Tibial artery (tissue), 4 donors: ENCODE measurements at regions not wholly inside any gene's neighbourhood (a gene's known extent, or its start where the extent isn't known, plus 50 kb on each side); places are given as distances from the start of the nearest gene placed in this dataset.

ENCODE experiments used
- DNase-seq, 2 donors: peaks; one replicate each; pipeline ENCODE4 v3.0.0-alpha.2; 2019
- H3K27ac ChIP-seq, 2 donors: fragments of 200-600 bp; sonication (generic) in 1 of 2; 1 replicate in 1 of 2; 2 replicates in 1 of 2; pipeline ENCODE4 v1.5.1; 2018 to 2019; ENCODE audit warnings: mild to moderate bottlenecking in 1 of 2
- H3K27me3 ChIP-seq, 2 donors: fragments of 200-600 bp; sonication (generic) in 1 of 2; one replicate each; pipeline versions ENCODE4 v1.5.1 to v1.6.0; 2016 to 2019
- H3K36me3 ChIP-seq, 3 donors: fragments of 200-600 bp; sonication (generic) in 2 of 3; one replicate each; pipeline ENCODE4 v1.5.1; 2016 to 2019; ENCODE audit warnings: mild to moderate bottlenecking in 2 of 3
- H3K4me1 ChIP-seq, 4 donors: fragments of 200-600 bp; sonication (generic) in 2 of 4; 1 replicate in 3 of 4; 2 replicates in 1 of 4; pipeline ENCODE4 v1.5.1; 2016 to 2019
- H3K4me3 ChIP-seq, 2 donors: fragments of 200-600 bp; sonication (generic) in 1 of 2; 1 replicate in 1 of 2; 2 replicates in 1 of 2; pipeline ENCODE4 v1.5.1; 2018 to 2019; ENCODE audit warnings: mild to moderate bottlenecking in 2 of 2
- H3K9me3 ChIP-seq, 3 donors: fragments of 200-600 bp; sonication (generic) in 1 of 3; one replicate each; pipeline ENCODE4 v1.5.1; 2016 to 2019
- CTCF ChIP-seq, 2 experiments: fragments of 200-600 bp in 1 of 2; fragments of 450-650 bp in 1 of 2; IDR thresholded peaks; one replicate each; pipeline ENCODE4 v1.5.1; 2017 to 2019; ENCODE audit warnings: antibody characterized with exemption in 2 of 2, mild to moderate bottlenecking in 1 of 2, moderate library complexity in 1 of 2
- intact Hi-C: fragments of 100-400 bp; cut with DNase I; formaldehyde crosslinking; loops from one replicate; pipeline ENCODE4 v1.15.0; 2023; ENCODE audit warnings: low total_unique reads

- Histone ChIP-seq H3K9me3 (no peaks in the 10 kb centered on the region), H3K36me3 (no peaks in the 10 kb centered on the region), H3K27ac (no peak overlapping the region), H3K4me1 (peaks cover 7 to 36% (median 17%) of the 10 kb centered on the region in 4 donors), H3K27me3 (no peaks in the 10 kb centered on the region), H3K4me3 (no peak overlapping the region)
- intact Hi-C loops = loop anchor here (10.0 kb wide), 1 partner anchor 571 kb away; no protein-coding TSS in a partner anchor
- no peak for TF ChIP-seq CTCF (IDR thresholded peaks at IDR 0.05)
- no peak for DNase-seq
Observed at GRCh38 chr10:3474266-3474665, 301.7 kb upstream of the PITRM1 start.

GRCh38 chr10:3473271-3473670 lies 300.7 kb upstream of the PITRM1 start:
- no peak for TF ChIP-seq CTCF (IDR thresholded peaks at IDR 0.05)
- H3K4me1 ChIP-seq = peaks cover 7 to 46% (median 26%) of the 10 kb centered on the region in 4 donors
- no peak overlapping the region for H3K4me3 ChIP-seq
- DNase-seq = no peak
- H3K27ac ChIP-seq = peak overlapping the region; percentile 62 to 63
- H3K9me3 ChIP-seq = no peaks in the 10 kb centered on the region
- intact Hi-C loops = loop anchor here (10.0 kb wide), 1 partner anchor 572 kb away; no protein-coding TSS in a partner anchor
- no peaks in the 10 kb centered on the region for H3K36me3 ChIP-seq
- no peaks in the 10 kb centered on the region for H3K27me3 ChIP-seq

DNA sequence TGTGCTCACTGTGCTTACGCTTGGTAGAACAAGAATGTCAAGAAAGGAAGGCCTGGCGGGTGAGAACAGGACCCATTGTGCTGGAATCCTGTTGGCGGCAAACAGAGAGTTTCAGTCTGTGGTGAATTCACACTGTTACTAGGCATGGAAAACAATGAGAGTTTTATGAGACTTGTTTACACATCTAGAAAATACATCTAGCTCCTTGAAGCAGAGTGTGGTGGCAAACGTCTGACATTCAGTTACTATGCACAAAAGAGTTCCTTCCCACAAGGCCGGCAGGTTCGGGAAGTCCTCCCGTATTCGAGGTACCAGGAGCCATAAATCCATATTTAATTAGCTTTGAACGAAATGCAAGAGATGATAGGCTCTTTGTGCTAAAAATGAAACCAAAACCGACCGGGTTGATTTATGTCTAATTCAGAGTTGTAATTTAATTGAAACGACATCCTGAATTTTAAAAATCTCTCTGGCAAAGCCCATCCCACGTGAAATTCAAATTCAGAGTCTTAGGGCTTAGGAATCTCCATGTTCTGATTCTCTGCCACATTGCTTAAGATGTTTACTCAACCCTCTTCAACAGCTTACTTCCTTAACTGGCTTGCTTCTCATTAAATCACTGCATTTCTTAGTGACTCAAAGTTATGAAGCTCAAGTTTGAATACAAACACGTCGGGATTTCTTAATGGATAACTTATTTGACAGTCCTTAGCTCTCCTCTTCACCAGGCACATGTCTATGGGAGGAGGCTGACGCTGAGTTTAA lies 299.9 kb upstream of the PITRM1 start:
- no peak for TF ChIP-seq CTCF (IDR thresholded peaks at IDR 0.05)
- no peaks in the 10 kb centered on the region for H3K27me3 ChIP-seq
- intact Hi-C loops = loop anchor here (10.0 kb wide), 1 partner anchor 572 kb away; no protein-coding TSS in a partner anchor
- H3K36me3 ChIP-seq = no peaks in the 10 kb centered on the region
- H3K4me3 ChIP-seq = peak overlapping the region; percentile 29 to 42
- no peak for DNase-seq
- no peaks in the 10 kb centered on the region for H3K9me3 ChIP-seq
- peak overlapping the region; percentile 62 to 63 for H3K27ac ChIP-seq
- peaks cover 7 to 52% (median 33%) of the 10 kb centered on the region in 4 donors for H3K4me1 ChIP-seq

- peaks cover 7 to 58% (median 38%) of the 10 kb centered on the region in 4 donors for H3K4me1 ChIP-seq
- no peak for DNase-seq
- H3K4me3 ChIP-seq = no peak overlapping the region
- no peaks in the 10 kb centered on the region for H3K36me3 ChIP-seq
- TF ChIP-seq CTCF (IDR thresholded peaks at IDR 0.05) = no peak
- intact Hi-C loops = loop anchor here (10.0 kb wide), 1 partner anchor 573 kb away; no protein-coding TSS in a partner anchor
- H3K27ac ChIP-seq = peak overlapping the region; percentile 62 to 63
- H3K9me3 ChIP-seq = no peaks in the 10 kb centered on the region
- H3K27me3 ChIP-seq = no peaks in the 10 kb centered on the region
Observed at GRCh38 chr10:3471927-3472286, 299.3 kb upstream of the PITRM1 start.

DNA sequence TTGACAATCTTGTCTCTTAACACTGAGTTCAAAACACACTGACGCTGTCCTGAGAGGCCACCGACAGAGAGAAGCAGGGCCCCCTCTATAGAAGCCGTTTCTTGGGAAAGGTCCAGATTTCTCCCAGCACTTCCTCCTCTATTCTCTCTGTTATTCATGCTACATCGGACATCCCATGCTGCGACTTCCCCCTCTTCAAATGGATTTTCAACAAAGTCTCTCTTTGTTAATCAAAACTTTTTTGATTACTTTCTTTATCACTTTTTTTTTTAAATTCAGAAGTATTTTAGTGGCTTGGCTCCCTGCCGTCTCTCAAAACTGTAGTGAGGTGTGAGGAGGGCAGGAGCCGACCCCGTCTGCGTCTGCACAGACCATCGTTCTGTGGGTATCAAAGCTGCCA lies 298.9 kb upstream of the PITRM1 start:
- H3K4me3 ChIP-seq = no peak overlapping the region
- H3K36me3 ChIP-seq = no peaks in the 10 kb centered on the region
- TF ChIP-seq CTCF (IDR thresholded peaks at IDR 0.05) = no peak
- no peaks in the 10 kb centered on the region for H3K9me3 ChIP-seq
- intact Hi-C loops = loop anchor here (10.0 kb wide), 1 partner anchor 573 kb away; no protein-coding TSS in a partner anchor
- H3K27ac ChIP-seq = peak overlapping the region; percentile 62 to 63
- H3K27me3 ChIP-seq = no peaks in the 10 kb centered on the region
- H3K4me1 ChIP-seq = peaks cover 7 to 62% (median 40%) of the 10 kb centered on the region in 4 donors
- no peak for DNase-seq
